Esophagus (tissue), 2 donors: ENCODE measurements at regions not wholly inside any gene's neighbourhood (a gene's known extent, or its start where the extent isn't known, plus 50 kb on each side); places are given as distances from the start of the nearest gene placed in this dataset.

ENCODE experiments used
- H3K27ac ChIP-seq, 2 donors: one replicate each; pipeline ENCODE4 v1.5.1; 2013; ENCODE audit warnings: low read depth in 2 of 2, mild to moderate bottlenecking in 2 of 2, inconsistent platforms in 1 of 2, low read length in 1 of 2, moderate library complexity in 1 of 2
- H3K27me3 ChIP-seq, 2 donors: one replicate each; pipeline ENCODE4 v1.6.1; 2013; ENCODE audit warnings: low read length in 2 of 2, control low read depth in 1 of 2, mild to moderate bottlenecking in 1 of 2; ENCODE audit not compliant: insufficient read depth in 2 of 2, control insufficient read depth in 1 of 2
- H3K36me3 ChIP-seq, 2 donors: one replicate each; pipeline ENCODE4 v1.6.1; 2013; ENCODE audit warnings: low read length in 1 of 2; ENCODE audit not compliant: control insufficient read depth in 2 of 2, insufficient read depth in 2 of 2
- H3K4me1 ChIP-seq, 2 donors: one replicate each; pipeline ENCODE4 v1.6.1; 2013; ENCODE audit warnings: low read length in 1 of 2; ENCODE audit not compliant: control insufficient read depth in 2 of 2, insufficient read depth in 2 of 2
- H3K4me3 ChIP-seq, 2 donors: one replicate each; pipeline ENCODE4 v1.5.1; 2013; ENCODE audit warnings: low read length in 2 of 2, mild to moderate bottlenecking in 2 of 2, low read depth in 1 of 2, moderate library complexity in 1 of 2
- H3K9me3 ChIP-seq, 2 donors: one replicate each; pipeline ENCODE4 v1.6.1; 2013; ENCODE audit warnings: mild to moderate bottlenecking in 2 of 2, low read depth in 1 of 2, low read length in 1 of 2, moderate library complexity in 1 of 2; ENCODE audit not compliant: control insufficient read depth in 2 of 2, insufficient read depth in 1 of 2
- WGBS, 2 donors: extraction: QIAGEN DNeasy Blood & Tissue Kit; methylation state at CpG; one replicate each; pipeline ENCODE4 v1.1.7; 2013; 5-methylcytosine and 5-hydroxymethylcytosine counted together
- donor health status: healthy with polysubstance abuse.
- donor health status: Bipolar disorder and iron deficiency.

GRCh38 chr16:86996081-86996480 is 321.1 kb downstream of the C16orf95 start:
- no peaks in the 10 kb centered on the region for H3K36me3 ChIP-seq
- peaks cover 0 to 4% of the 10 kb centered on the region in 2 donors for H3K27me3 ChIP-seq
- 92 to 94% methylated on average over 10 of the region's 10 CpGs for WGBS, 2 donors
- no peak overlapping the region for H3K27ac ChIP-seq
- H3K4me3 ChIP-seq = no peak overlapping the region
- peaks cover 0 to 5% of the 10 kb centered on the region in 2 donors for H3K9me3 ChIP-seq
- no peaks in the 10 kb centered on the region for H3K4me1 ChIP-seq

GRCh38 chr16:86997058-86997457 is 320.1 kb downstream of the C16orf95 start:
- H3K4me3 ChIP-seq = no peak overlapping the region
- peaks cover 0 to 4% of the 10 kb centered on the region in 2 donors for H3K27me3 ChIP-seq
- no peaks in the 10 kb centered on the region for H3K4me1 ChIP-seq
- peaks cover 0 to 5% of the 10 kb centered on the region in 2 donors for H3K9me3 ChIP-seq
- no peak overlapping the region for H3K27ac ChIP-seq
- WGBS, 2 donors = 71 to 82% methylated on average over 11 of the region's 11 CpGs
- H3K36me3 ChIP-seq = no peaks in the 10 kb centered on the region

- Histone ChIP-seq H3K27ac (no peak overlapping the region), H3K27me3 (peaks cover 0 to 4% of the 10 kb centered on the region in 2 donors), H3K9me3 (peaks cover 0 to 5% of the 10 kb centered on the region in 2 donors), H3K4me3 (no peak overlapping the region), H3K36me3 (no peaks in the 10 kb centered on the region), H3K4me1 (no peaks in the 10 kb centered on the region)
- 86 to 89% methylated on average over 21 of the region's 21 CpGs for WGBS, 2 donors
Measured at GRCh38 chr16:86998196-86999001, 318.8 kb downstream of the C16orf95 start.

GRCh38 chr16:87000001-87000400 is 317.2 kb downstream of the C16orf95 start:
- Histone ChIP-seq H3K9me3 (peaks cover 0 to 5% of the 10 kb centered on the region in 2 donors), H3K4me1 (no peaks in the 10 kb centered on the region), H3K27me3 (peaks cover 0 to 3% of the 10 kb centered on the region in 2 donors), H3K27ac (no peak overlapping the region), H3K36me3 (no peaks in the 10 kb centered on the region), H3K4me3 (no peak overlapping the region)
- WGBS, 2 donors = 37 to 46% methylated on average over 2 of the region's 2 CpGs

- H3K4me3 ChIP-seq = no peak overlapping the region
- no peaks in the 10 kb centered on the region for H3K4me1 ChIP-seq
- H3K27me3 ChIP-seq = no peaks in the 10 kb centered on the region
- H3K9me3 ChIP-seq = peaks cover 0 to 3% of the 10 kb centered on the region in 2 donors
- no peaks in the 10 kb centered on the region for H3K36me3 ChIP-seq
- H3K27ac ChIP-seq = no peak overlapping the region
Measured at GRCh38 chr16:87002717-87003413, 314.3 kb downstream of the C16orf95 start.

- 55 to 62% methylated on average over 2 of the region's 2 CpGs for WGBS, 2 donors
- Histone ChIP-seq H3K27ac (no peak overlapping the region), H3K4me3 (no peak overlapping the region), H3K4me1 (no peaks in the 10 kb centered on the region), H3K9me3 (peaks cover 0 to 3% of the 10 kb centered on the region in 2 donors), H3K36me3 (no peaks in the 10 kb centered on the region), H3K27me3 (no peaks in the 10 kb centered on the region)
Measured at GRCh38 chr16:87003414-87003755, 313.8 kb downstream of the C16orf95 start.

- WGBS, 2 donors = 85 to 89% methylated on average over 6 of the region's 6 CpGs
- no peaks in the 10 kb centered on the region for H3K27me3 ChIP-seq
- no peaks in the 10 kb centered on the region for H3K36me3 ChIP-seq
Measured at GRCh38 chr16:87006021-87006420, 311.2 kb downstream of the C16orf95 start.

GRCh38 chr16:87006789-87007745 is 310.1 kb downstream of the C16orf95 start:
- WGBS, 2 donors = 81 to 83% methylated on average over 12 of the region's 12 CpGs
- Histone ChIP-seq H3K4me3 (no peak overlapping the region), H3K27ac (no peak overlapping the region), H3K36me3 (no peaks in the 10 kb centered on the region), H3K27me3 (no peaks in the 10 kb centered on the region), H3K9me3 (peaks cover 0 to 2% of the 10 kb centered on the region in 2 donors), H3K4me1 (no peaks in the 10 kb centered on the region)

More at GRCh38 chr16:87006021-87006420, 311.2 kb downstream of the C16orf95 start:
- H3K4me1 ChIP-seq = no peaks in the 10 kb centered on the region
- peaks cover 0 to 2% of the 10 kb centered on the region in 2 donors for H3K9me3 ChIP-seq
- H3K4me3 ChIP-seq = no peak overlapping the region
- no peak overlapping the region for H3K27ac ChIP-seq

GRCh38 chr16:87007907-87008306 is 309.3 kb downstream of the C16orf95 start:
- Histone ChIP-seq H3K9me3 (peaks cover 0 to 2% of the 10 kb centered on the region in 2 donors), H3K27ac (no peak overlapping the region)
- WGBS, 2 donors = 85 to 90% methylated on average over 10 of the region's 10 CpGs

More at GRCh38 chr16:87007907-87008306, 309.3 kb downstream of the C16orf95 start:
- H3K36me3 ChIP-seq = no peaks in the 10 kb centered on the region
- H3K27me3 ChIP-seq = no peaks in the 10 kb centered on the region
- H3K4me3 ChIP-seq = no peak overlapping the region
- H3K4me1 ChIP-seq = no peaks in the 10 kb centered on the region
